Ammon's horn (tissue), 1 donor: ENCODE measurements at regions not wholly inside any gene's neighbourhood (a gene's known extent, or its start where the extent isn't known, plus 50 kb on each side); places are given as distances from the start of the nearest gene placed in this dataset.
A peak's percentile ranks its signal among the peaks of the same experiment; 100 is the strongest.
"Not testable (repeated sequence)": the region's sequence is repeated elsewhere in the genome, so short reads cannot be mapped to it uniquely, and the experiment has no call there.

Source experiments
- DNase-seq: peaks from one replicate; pipeline ENCODE4 v3.0.0-alpha.2; 2016; ENCODE audit warnings: low spot score

GRCh38 chr10:61047788-61048560, 104.0 kb upstream of the RHOBTB1 start:
- DNase-seq = no peak

- no peak for DNase-seq
Observed at GRCh38 chr10:61047081-61047480, 103.1 kb upstream of the RHOBTB1 start.

GRCh38 chr10:61045480-61045879, 101.5 kb upstream of the RHOBTB1 start:
- DNase-seq = not testable (repeated sequence)

- no peak for DNase-seq
Observed at GRCh38 chr10:61042533-61042932, 98.5 kb upstream of the RHOBTB1 start.

GRCh38 chr10:61040399-61041016, 96.5 kb upstream of the RHOBTB1 start:
- DNase-seq = no peak

- DNase-seq = no peak
Observed at GRCh38 chr10:61039868-61040267, 95.9 kb upstream of the RHOBTB1 start.

GRCh38 chr10:61037261-61037830, 93.4 kb upstream of the RHOBTB1 start:
- not testable (repeated sequence) for DNase-seq

GRCh38 chr10:61036148-61036547, 92.2 kb upstream of the RHOBTB1 start:
- DNase-seq = not testable (repeated sequence)

- DNase-seq = no peak
Observed at GRCh38 chr10:61031341-61031740, 87.4 kb upstream of the RHOBTB1 start.

GRCh38 chr10:61029411-61029810, 85.4 kb upstream of the RHOBTB1 start:
- DNase-seq = no peak

- no peak for DNase-seq
Observed at GRCh38 chr10:61028861-61029361, 84.9 kb upstream of the RHOBTB1 start.

GRCh38 chr10:61024856-61025201, 80.8 kb upstream of the RHOBTB1 start:
- peak; percentile 47 for DNase-seq

GRCh38 chr10:61024151-61024855, 80.3 kb upstream of the RHOBTB1 start:
- no peak for DNase-seq

GRCh38 chr10:61023053-61023452, 79.1 kb upstream of the RHOBTB1 start:
- no peak for DNase-seq

- DNase-seq = peak; percentile 53
Observed at GRCh38 chr10:61021926-61022325, 77.9 kb upstream of the RHOBTB1 start.

GRCh38 chr10:61020420-61021158, 76.6 kb upstream of the RHOBTB1 start:
- no peak for DNase-seq

- DNase-seq = no peak
Observed at GRCh38 chr10:61018146-61018545, 74.2 kb upstream of the RHOBTB1 start.

GRCh38 chr10:61016630-61017029, 72.6 kb upstream of the RHOBTB1 start:
- DNase-seq = no peak

- DNase-seq = no peak
Observed at GRCh38 chr10:61016007-61016406, 72.0 kb upstream of the RHOBTB1 start.

GRCh38 chr10:61010863-61011262, 66.9 kb upstream of the RHOBTB1 start:
- DNase-seq = no peak

GRCh38 chr10:61003069-61003468, 59.1 kb upstream of the RHOBTB1 start:
- not testable (repeated sequence) for DNase-seq

- no peak for DNase-seq
Observed at GRCh38 chr10:61001731-61002122, 57.7 kb upstream of the RHOBTB1 start.
